ENCODE measurements at regions not wholly inside any gene's neighbourhood (a gene's known extent, or its start where the extent isn't known, plus 50 kb on each side); places are given as distances from the start of the nearest gene placed in this dataset.

GRCh38 chr6:155936551-155936950 is 480.9 kb upstream of the NOX3 start:
- WGBS: 78% methylated on average over 5 of the region's 5 CpGs
- H3K9me3 ChIP-seq: no peaks in the 10 kb centered on the region
- H3K4me3 ChIP-seq: no peak overlapping the region
- DNase-seq (ENCODE audit: extremely low spot score): no peak
- no peaks in the 10 kb centered on the region for H3K27me3 ChIP-seq
- intact Hi-C loops (cut with DNase I): no loop called here
- H3K4me1 ChIP-seq: peaks cover 0 to 7% (median 3%) of the 10 kb centered on the region in 4 donors
- H3K27ac ChIP-seq (replicated peaks in 1 of 4): no peak overlapping the region
- TF ChIP-seq EP300 (IDR thresholded peaks at IDR 0.05): no peak
- no peak for TF ChIP-seq CTCF (IDR thresholded peaks at IDR 0.05)
- no peak for TF ChIP-seq POLR2A (IDR thresholded peaks at IDR 0.05; ENCODE audit: low read depth)
- no peak for TF ChIP-seq POLR2AphosphoS5 (IDR thresholded peaks at IDR 0.05)
- no peaks in the 10 kb centered on the region for H3K36me3 ChIP-seq

DNA sequence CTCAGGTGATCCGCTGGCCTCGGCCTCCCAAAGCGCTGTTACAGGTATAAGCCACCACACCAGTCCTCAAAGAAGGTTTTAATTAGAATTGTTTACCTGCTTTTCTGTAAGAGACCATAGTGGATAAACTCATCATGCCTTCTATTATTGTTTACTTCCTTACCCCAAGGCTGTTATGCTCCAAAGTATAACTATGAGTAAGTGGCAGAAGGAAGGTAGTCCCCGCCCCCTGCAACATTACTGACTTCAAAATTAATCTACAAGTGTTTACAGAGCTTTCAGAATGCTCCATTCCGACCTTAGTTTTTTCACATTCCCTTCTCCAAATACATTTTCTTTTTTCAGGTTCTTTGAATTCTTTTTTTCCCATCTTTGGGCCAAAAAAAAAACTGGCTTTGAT is 480.5 kb upstream of the NOX3 start:
- Histone ChIP-seq H3K4me1 (peaks cover 0 to 7% (median 3%) of the 10 kb centered on the region in 4 donors), H3K36me3 (no peaks in the 10 kb centered on the region), H3K4me3 (no peak overlapping the region), H3K9me3 (no peaks in the 10 kb centered on the region), H3K27ac (replicated peaks in 1 of 4) (no peak overlapping the region), H3K27me3 (no peaks in the 10 kb centered on the region)
- 89% methylated on average over 5 of the region's 5 CpGs for WGBS
- DNase-seq (ENCODE audit: extremely low spot score): no peak
- TF ChIP-seq CTCF (IDR thresholded peaks at IDR 0.05) (no peak), EP300 (IDR thresholded peaks at IDR 0.05) (no peak), POLR2AphosphoS5 (IDR thresholded peaks at IDR 0.05) (no peak), POLR2A (IDR thresholded peaks at IDR 0.05; ENCODE audit: low read depth) (no peak)
- intact Hi-C loops (cut with DNase I): no loop called here

GRCh38 chr6:155916846-155917624 is 461.4 kb upstream of the NOX3 start:
- Histone ChIP-seq H3K4me1 (no peaks in the 10 kb centered on the region), H3K9me3 (no peaks in the 10 kb centered on the region), H3K4me3 (no peak overlapping the region), H3K27me3 (no peaks in the 10 kb centered on the region), H3K36me3 (no peaks in the 10 kb centered on the region), H3K27ac (replicated peaks in 1 of 4) (no peak overlapping the region)
- no peak for DNase-seq (ENCODE audit: extremely low spot score)
- intact Hi-C loops (cut with DNase I): no loop called here
- TF ChIP-seq CTCF (IDR thresholded peaks at IDR 0.05) (no peak), POLR2AphosphoS5 (IDR thresholded peaks at IDR 0.05) (no peak), EP300 (IDR thresholded peaks at IDR 0.05) (no peak), POLR2A (IDR thresholded peaks at IDR 0.05; ENCODE audit: low read depth) (no peak)
- WGBS: 68% methylated on average over 2 of the region's 2 CpGs

GRCh38 chr6:155915651-155916050 is 460.0 kb upstream of the NOX3 start:
- WGBS: 32% methylated on average over 1 of the region's 1 CpG
- H3K4me3 ChIP-seq: no peak overlapping the region
- no peak for DNase-seq (ENCODE audit: extremely low spot score)
- no peaks in the 10 kb centered on the region for H3K27me3 ChIP-seq
- no peaks in the 10 kb centered on the region for H3K4me1 ChIP-seq
- no peaks in the 10 kb centered on the region for H3K9me3 ChIP-seq
- H3K36me3 ChIP-seq: no peaks in the 10 kb centered on the region
- no peak overlapping the region for H3K27ac ChIP-seq (replicated peaks in 1 of 4)
- intact Hi-C loops (cut with DNase I): no loop called here
- TF ChIP-seq POLR2A (IDR thresholded peaks at IDR 0.05; ENCODE audit: low read depth) (no peak), POLR2AphosphoS5 (IDR thresholded peaks at IDR 0.05) (no peak), CTCF (IDR thresholded peaks at IDR 0.05) (no peak), EP300 (IDR thresholded peaks at IDR 0.05) (no peak)

DNA sequence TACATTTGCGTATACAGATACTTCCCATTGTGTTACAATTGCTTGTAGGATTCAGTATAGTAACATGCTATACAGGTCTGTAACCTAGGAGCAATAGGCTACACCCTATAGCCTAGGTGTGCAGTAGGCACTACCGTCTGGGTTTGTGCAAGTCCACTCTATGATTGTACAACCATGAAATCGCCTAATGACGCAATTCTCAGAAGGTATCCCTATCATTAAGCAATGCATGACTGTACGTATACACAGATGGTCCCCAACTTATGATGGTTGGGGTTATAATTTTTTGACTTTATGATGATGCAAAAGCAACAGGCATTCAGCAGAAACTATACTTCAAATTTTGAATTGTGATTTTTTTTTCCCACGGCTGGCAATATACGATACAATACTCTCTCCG is 458.2 kb upstream of the NOX3 start:
- Histone ChIP-seq H3K27ac (replicated peaks in 1 of 4) (no peak overlapping the region), H3K4me1 (no peaks in the 10 kb centered on the region), H3K36me3 (no peaks in the 10 kb centered on the region), H3K9me3 (peaks cover 0 to 6% (median 0%) of the 10 kb centered on the region in 4 donors), H3K27me3 (no peaks in the 10 kb centered on the region), H3K4me3 (no peak overlapping the region)
- TF ChIP-seq CTCF (IDR thresholded peaks at IDR 0.05) (no peak), POLR2A (IDR thresholded peaks at IDR 0.05; ENCODE audit: low read depth) (no peak), POLR2AphosphoS5 (IDR thresholded peaks at IDR 0.05) (no peak), EP300 (IDR thresholded peaks at IDR 0.05) (no peak)
- 95% methylated on average over 8 of the region's 8 CpGs for WGBS
- intact Hi-C loops (cut with DNase I): no loop called here
- DNase-seq (ENCODE audit: extremely low spot score): no peak

Data from esophagus muscularis mucosa (tissue), 4 donors.